HEK293 (cell line): ENCODE measurements at regions not wholly inside any gene's neighbourhood (a gene's known extent, or its start where the extent isn't known, plus 50 kb on each side); places are given as distances from the start of the nearest gene placed in this dataset.

ENCODE experiments used
- ATF2 ChIP-seq: fragments of 450-650 bp; formaldehyde crosslinking; IDR thresholded peaks from 2 replicates; pipeline ENCODE4 v1.5.1; 2016; ENCODE audit warnings: missing biosample characterization, missing genetic modification characterization, low read depth
- CTCF ChIP-seq: fragments of 450-650 bp; formaldehyde crosslinking; IDR thresholded peaks from 2 replicates; pipeline ENCODE4 v1.5.1; 2016; ENCODE audit warnings: missing biosample characterization, missing genetic modification characterization
- MYNN ChIP-seq: fragments of 450-650 bp; formaldehyde crosslinking; IDR thresholded peaks from 2 replicates; pipeline ENCODE4 v1.5.1; 2016; ENCODE audit warnings: missing biosample characterization, missing genetic modification characterization, borderline replicate concordance
- PRDM6 ChIP-seq: fragments of 450-650 bp; formaldehyde crosslinking; IDR thresholded peaks from 2 replicates; pipeline ENCODE4 v1.5.1; 2017; ENCODE audit warnings: missing biosample characterization, missing genetic modification characterization
- REST ChIP-seq: fragments of 450-650 bp; formaldehyde crosslinking; IDR thresholded peaks from 2 replicates; pipeline ENCODE4 v1.5.1; 2016; ENCODE audit warnings: missing biosample characterization, missing genetic modification characterization
- SETDB1 ChIP-seq: IDR thresholded peaks from one replicate; pipeline ENCODE4 v1.6.1; 2017; ENCODE audit warnings: mild to moderate bottlenecking, low read length, moderate library complexity, mixed read lengths; ENCODE audit not compliant: insufficient read length
- TSHZ1 ChIP-seq: fragments of 450-650 bp; formaldehyde crosslinking; IDR thresholded peaks from 2 replicates; pipeline ENCODE4 v1.5.1; 2016; ENCODE audit warnings: missing biosample characterization, missing genetic modification characterization, borderline replicate concordance
- ZFP37 ChIP-seq: fragments of 450-650 bp; formaldehyde crosslinking; IDR thresholded peaks from 2 replicates; pipeline ENCODE4 v1.5.1; 2016; ENCODE audit warnings: missing biosample characterization, missing genetic modification characterization
- ZNF138 ChIP-seq: fragments of 450-650 bp; formaldehyde crosslinking; IDR thresholded peaks from 2 replicates; pipeline ENCODE4 v1.5.1; 2016; ENCODE audit warnings: missing biosample characterization, missing genetic modification characterization, borderline replicate concordance
- ZNF704 ChIP-seq: fragments of 450-650 bp; formaldehyde crosslinking; IDR thresholded peaks from 2 replicates; pipeline ENCODE4 v1.5.1; 2016; ENCODE audit warnings: missing biosample characterization, missing genetic modification characterization
- ZSCAN5A ChIP-seq: fragments of 450-650 bp; formaldehyde crosslinking; IDR thresholded peaks from 2 replicates; pipeline ENCODE4 v1.5.1; 2016; ENCODE audit warnings: missing biosample characterization, missing genetic modification characterization

GRCh38 chr10:80720549-80720948, 182.8 kb downstream of the SH2D4B start:
- TF ChIP-seq ATF2 (tag by site-specific recombination) (no peak), CTCF (no peak), MYNN (no peak), REST (tag by site-specific recombination) (no peak), TSHZ1 (no peak), SETDB1 (no peak), ZFP37 (tag by site-specific recombination) (no peak), ZSCAN5A (tag by site-specific recombination) (no peak), ZNF138 (tag by site-specific recombination) (no peak), ZNF704 (tag by site-specific recombination) (no peak), PRDM6 (tag by site-specific recombination) (no peak)
